Cardiac muscle cell (in vitro differentiated cells and primary cell): ENCODE measurements at regions not wholly inside any gene's neighbourhood (a gene's known extent, or its start where the extent isn't known, plus 50 kb on each side); places are given as distances from the start of the nearest gene placed in this dataset.

Experiments
- DNase-seq, 2 donors: peaks; one replicate each; pipeline versions ENCODE4 v3.0.0 to v3.0.0-alpha.2; 2010 to 2017; ENCODE audit warnings: low read depth in 1 of 2, low spot score in 1 of 2
- H3K27ac ChIP-seq: fragments of 200-600 bp; sonication (generic); 2 replicates; pipeline ENCODE4 v1.5.1; 2016
- H3K27me3 ChIP-seq: fragments of 200-600 bp; sonication (generic); 2 replicates; pipeline ENCODE4 v1.6.0; 2016; ENCODE audit warnings: control low read depth
- H3K36me3 ChIP-seq: fragments of 200-600 bp; sonication (generic); 2 replicates; pipeline ENCODE4 v1.5.1; 2016; ENCODE audit warnings: control low read depth
- H3K4me1 ChIP-seq: fragments of 200-600 bp; sonication (generic); 2 replicates; pipeline ENCODE4 v1.8.1; 2017; ENCODE audit warnings: low read depth, mild to moderate bottlenecking, mixed run types
- H3K4me3 ChIP-seq: fragments of 200-600 bp; sonication (generic); 2 replicates; pipeline ENCODE4 v1.5.1; 2016; ENCODE audit warnings: mild to moderate bottlenecking
- H3K9me3 ChIP-seq: fragments of 200-600 bp; sonication (generic); 2 replicates; pipeline ENCODE4 v1.5.1; 2017; ENCODE audit warnings: low read depth, mild to moderate bottlenecking, control low read depth
- CTCF ChIP-seq: IDR thresholded peaks from 2 replicates; pipeline ENCODE4 v1.5.1; 2012; ENCODE audit warnings: low read depth, mild to moderate bottlenecking, low read length

- peak in 1 of 2 donors; percentile 58 for DNase-seq
- Histone ChIP-seq H3K4me3 (no peak overlapping the region), H3K9me3 (no peaks in the 10 kb centered on the region), H3K36me3 (no peaks in the 10 kb centered on the region), H3K27me3 (no peaks in the 10 kb centered on the region), H3K4me1 (peaks cover 14% of the 10 kb centered on the region), H3K27ac (no peak overlapping the region)
- no peak for TF ChIP-seq CTCF
Measured at GRCh38 chr4:19924761-19925160, 326.9 kb upstream of the SLIT2 start.

GRCh38 chr4:19915276-19915675 lies 336.4 kb upstream of the SLIT2 start:
- no peak for TF ChIP-seq CTCF
- no peaks in the 10 kb centered on the region for H3K9me3 ChIP-seq
- no peaks in the 10 kb centered on the region for H3K27me3 ChIP-seq
- DNase-seq, result no peak
- H3K4me1 ChIP-seq, result no peaks in the 10 kb centered on the region
- H3K4me3 ChIP-seq, result no peak overlapping the region
- no peaks in the 10 kb centered on the region for H3K36me3 ChIP-seq
- no peak overlapping the region for H3K27ac ChIP-seq

GRCh38 chr4:19913650-19914049 lies 338.1 kb upstream of the SLIT2 start:
- H3K4me3 ChIP-seq, result no peak overlapping the region
- H3K36me3 ChIP-seq, result no peaks in the 10 kb centered on the region
- no peak for TF ChIP-seq CTCF
- no peak for DNase-seq
- H3K4me1 ChIP-seq, result no peaks in the 10 kb centered on the region
- no peaks in the 10 kb centered on the region for H3K9me3 ChIP-seq
- H3K27me3 ChIP-seq, result no peaks in the 10 kb centered on the region
- no peak overlapping the region for H3K27ac ChIP-seq

- Histone ChIP-seq H3K36me3 (no peaks in the 10 kb centered on the region), H3K27me3 (no peaks in the 10 kb centered on the region), H3K4me3 (no peak overlapping the region), H3K4me1 (no peaks in the 10 kb centered on the region), H3K27ac (no peak overlapping the region), H3K9me3 (no peaks in the 10 kb centered on the region)
- DNase-seq, result no peak
- no peak for TF ChIP-seq CTCF
Measured at GRCh38 chr4:19910861-19911525, 340.7 kb upstream of the SLIT2 start.

- Histone ChIP-seq H3K27me3 (no peaks in the 10 kb centered on the region), H3K4me3 (no peak overlapping the region), H3K9me3 (no peaks in the 10 kb centered on the region), H3K36me3 (no peaks in the 10 kb centered on the region), H3K4me1 (no peaks in the 10 kb centered on the region), H3K27ac (no peak overlapping the region)
- no peak for TF ChIP-seq CTCF
- DNase-seq, result no peak
Measured at GRCh38 chr4:19905024-19905423, 346.7 kb upstream of the SLIT2 start.
